NCI-H446 (cell line): ENCODE measurements at regions not wholly inside any gene's neighbourhood (a gene's known extent, or its start where the extent isn't known, plus 50 kb on each side); places are given as distances from the start of the nearest gene placed in this dataset.
"Not testable (repeated sequence)": the region's sequence is repeated elsewhere in the genome, so short reads cannot be mapped to it uniquely, and the experiment has no call there.

Source experiments
- DNase-seq, 2 experiments: peaks; one replicate each; lab custom pipeline; 2025; lab: John Stamatoyannopoulos, UW

GRCh38 chr15:69760890-69761568 lies 308.4 kb downstream of the RPLP1 start:
- DNase-seq = no peak

DNA sequence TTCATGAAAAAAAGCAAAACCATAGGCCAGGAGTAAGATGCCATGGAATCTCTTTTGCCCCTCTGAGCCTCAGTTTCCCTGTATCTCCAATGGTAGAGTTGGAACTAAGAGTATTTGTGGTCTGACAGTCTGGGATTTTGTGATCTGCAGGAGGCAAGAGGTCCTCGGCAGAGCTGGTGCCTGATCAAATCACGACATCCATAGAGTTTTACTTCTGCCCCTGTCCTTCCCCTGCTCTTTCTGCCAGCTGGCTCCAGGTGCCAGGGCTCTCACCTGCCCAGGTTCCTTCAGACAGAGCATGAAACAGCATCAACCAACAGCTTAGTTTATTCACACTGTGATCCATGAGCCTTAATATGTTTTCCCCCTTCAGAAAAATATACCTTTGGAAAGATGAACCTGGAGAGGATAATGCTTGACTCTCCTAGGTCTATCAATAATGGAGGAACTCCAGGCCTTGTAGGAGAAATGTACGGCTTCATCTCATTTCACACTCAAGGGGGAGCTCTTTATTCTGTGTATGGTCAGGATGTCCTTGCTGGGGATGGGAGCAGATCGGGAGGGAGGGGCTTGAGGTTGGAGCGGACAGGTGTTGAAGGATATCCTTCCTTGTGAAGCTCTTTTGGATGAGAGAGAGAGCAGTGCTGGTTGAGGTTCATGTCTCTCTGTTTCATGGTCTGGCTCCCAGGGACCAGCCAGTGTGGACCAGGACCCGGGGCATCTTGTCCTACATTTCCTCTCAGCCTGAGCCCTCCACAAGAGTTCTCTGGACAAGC lies 309.9 kb downstream of the RPLP1 start:
- DNase-seq = no peak

GRCh38 chr15:69763831-69764230 lies 311.2 kb downstream of the RPLP1 start:
- no peak for DNase-seq

- DNase-seq = no peak
Observed at GRCh38 chr15:69766156-69766555, 313.5 kb downstream of the RPLP1 start.

DNA sequence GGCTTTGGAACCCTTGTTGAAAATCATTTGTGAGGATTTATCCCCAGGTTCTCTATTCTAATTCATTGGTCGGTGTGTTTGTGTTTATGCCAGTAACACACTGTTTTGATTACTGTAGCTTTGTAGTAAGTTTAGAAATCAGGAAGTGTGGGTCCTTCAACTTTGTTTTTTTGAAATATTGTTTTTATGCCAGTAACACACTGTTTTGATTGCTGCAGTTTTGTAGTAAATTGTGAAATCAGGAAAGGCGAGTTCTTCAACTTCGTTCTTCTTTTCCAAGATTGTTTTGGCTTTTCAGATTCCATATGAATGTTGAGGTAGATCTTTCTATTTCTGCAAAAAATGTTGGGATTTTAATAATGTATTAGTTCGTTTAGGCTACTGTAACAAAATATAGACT lies 314.6 kb downstream of the RPLP1 start:
- no peak for DNase-seq

- DNase-seq = not testable (repeated sequence)
Observed at GRCh38 chr15:69769336-69769735, 316.7 kb downstream of the RPLP1 start.

- DNase-seq = not testable (repeated sequence)
Observed at GRCh38 chr15:69774258-69774657, 321.6 kb downstream of the RPLP1 start.

DNA sequence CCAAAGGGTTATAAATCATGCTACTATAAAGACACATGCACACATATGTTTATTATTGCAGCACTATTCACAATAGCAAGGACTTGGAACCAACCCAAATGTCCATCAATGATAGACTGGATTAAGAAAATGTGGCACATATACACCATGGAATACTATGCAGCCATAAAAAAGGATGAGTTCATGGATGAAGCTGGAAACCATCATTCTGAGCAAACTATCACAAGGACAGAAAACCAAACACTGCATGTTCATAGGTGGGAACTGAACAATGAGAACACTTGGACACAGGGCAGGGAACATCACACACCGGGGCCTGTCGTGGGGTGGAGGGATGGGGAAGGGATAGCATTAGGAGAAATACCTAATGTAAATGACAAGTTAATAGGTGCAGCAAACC lies 322.1 kb downstream of the RPLP1 start:
- not testable (repeated sequence) for DNase-seq

DNA sequence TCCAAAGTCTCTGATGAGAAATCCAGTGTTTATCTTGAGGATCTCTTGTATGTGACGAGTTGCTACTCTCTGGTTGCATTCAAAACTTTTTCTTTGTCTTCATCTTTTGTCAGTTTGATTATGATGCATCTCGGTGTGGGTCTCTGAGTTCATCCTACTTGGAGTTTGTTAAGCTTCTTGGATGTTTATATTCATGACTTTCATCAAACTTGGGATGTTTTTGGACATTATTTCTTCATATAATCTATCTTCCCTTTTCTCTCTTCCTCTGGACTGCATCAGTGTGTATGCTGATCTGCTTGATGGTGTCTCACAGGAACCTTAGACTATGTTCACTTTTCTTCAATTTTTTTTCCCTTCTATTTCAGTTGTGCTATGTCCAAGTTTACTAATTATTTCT lies 320.4 kb downstream of the TLE3 start:
- no peak for DNase-seq

GRCh38 chr15:69780374-69780773 lies 317.3 kb downstream of the TLE3 start:
- DNase-seq = no peak

DNA sequence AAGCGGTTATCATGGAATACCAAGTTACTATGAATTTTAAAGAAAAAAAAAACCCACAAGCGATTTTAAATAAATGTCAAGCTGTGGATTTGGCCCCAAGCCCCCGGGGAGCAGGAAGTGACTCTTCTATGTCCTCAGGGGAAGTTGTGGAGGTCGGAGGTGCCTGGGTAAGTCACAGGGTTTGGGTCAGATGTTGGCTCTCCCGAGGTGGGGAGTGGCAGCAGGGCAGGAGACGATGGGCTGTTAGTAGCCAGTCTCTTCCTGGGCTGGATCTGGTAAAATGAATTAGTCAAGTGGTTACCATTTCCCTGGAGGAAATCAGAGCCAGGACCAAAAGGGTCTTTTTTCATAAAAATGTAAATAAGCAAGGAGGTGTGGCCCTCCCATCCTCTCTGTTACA lies 316.7 kb downstream of the TLE3 start:
- DNase-seq = no peak

GRCh38 chr15:69781411-69782125 lies 316.1 kb downstream of the TLE3 start:
- no peak for DNase-seq

DNA sequence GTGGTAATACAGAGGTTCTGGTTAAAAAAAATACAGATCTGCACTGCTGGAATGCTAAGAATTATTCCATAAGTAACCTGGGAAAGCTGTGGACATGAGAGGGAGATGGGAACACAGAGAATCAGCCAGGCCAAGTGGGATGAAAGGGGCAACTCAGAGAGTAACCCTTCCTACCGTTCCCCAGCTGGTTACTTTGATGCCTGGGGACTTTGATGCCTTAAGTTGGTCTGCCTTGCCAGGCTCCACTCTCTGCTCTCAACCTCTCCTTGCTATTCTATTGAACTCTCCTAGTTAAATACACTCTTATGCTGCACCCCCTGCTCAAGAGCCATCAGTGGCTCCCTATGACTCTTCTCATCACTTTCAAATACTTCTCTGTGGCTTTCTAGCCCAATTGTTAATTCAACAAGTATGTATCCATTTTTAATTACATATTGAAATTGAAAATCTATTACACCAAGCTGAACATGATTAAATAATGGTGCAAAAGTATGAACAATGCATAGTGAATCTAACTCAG lies 315.5 kb downstream of the TLE3 start:
- DNase-seq = no peak

DNA sequence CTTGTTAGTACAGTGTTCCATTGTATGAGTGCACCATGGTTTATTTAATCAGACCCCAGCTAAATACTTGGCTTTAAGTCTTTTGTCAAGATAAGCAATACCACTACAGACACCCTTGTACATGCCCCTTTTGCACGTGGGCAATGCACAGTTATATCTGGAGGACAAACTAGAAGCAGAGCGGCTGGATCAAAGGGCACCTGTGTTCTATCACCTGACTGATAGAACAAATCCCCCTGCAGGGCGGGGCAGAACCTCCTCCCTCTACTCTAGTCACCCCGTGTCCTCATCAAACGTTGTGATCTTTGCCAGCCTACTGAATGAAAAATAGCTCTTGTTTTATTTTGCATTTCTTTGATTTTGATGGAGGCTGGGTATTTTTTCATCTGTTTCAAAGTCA lies 314.9 kb downstream of the TLE3 start:
- DNase-seq = no peak

DNA sequence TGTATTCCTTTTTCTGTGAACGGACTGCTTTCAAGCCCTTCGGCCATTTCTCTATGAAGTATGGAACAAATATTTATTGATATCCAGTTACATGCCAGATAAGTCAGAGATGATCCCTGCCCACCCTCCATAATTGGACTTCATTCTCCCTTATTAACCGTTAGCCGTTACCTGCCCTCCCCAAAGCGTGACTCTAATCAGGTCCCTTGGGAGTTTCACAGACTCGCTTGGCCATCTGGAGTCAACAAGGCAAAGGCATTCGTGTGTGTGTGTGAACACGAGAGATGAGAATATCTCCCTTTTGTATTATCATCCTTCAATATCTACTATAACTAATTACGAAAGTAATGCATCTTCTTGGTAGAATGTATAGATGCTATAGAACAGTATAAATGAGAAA lies 314.5 kb downstream of the TLE3 start:
- DNase-seq = no peak

GRCh38 chr15:69784798-69785566 lies 312.7 kb downstream of the TLE3 start:
- DNase-seq = no peak

DNA sequence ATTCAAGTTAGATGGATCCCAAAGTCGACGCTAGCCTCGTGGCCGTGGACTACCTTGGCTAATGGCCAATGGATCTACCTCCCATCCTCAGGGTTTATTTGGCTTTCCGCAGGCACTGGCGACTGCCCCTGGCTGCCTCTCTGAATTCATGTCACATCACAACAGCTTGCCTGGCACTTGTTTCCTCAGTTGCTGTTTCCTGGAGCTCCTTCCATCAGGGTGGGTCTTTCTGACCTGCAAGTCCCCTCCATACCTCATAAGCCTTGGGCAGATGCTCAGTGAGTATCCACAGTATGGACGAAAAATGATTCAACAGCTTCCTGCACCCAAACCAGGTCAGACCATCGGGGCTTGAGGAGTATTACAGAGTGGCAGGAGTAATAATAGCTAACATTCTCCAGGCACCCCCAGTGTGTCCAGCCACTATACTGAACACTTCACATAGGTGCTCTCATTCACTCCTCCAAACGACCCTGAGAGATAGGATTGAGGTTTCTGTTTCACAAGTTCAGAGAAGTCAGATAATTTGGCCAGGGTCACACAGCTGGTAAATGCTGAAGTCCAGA lies 311.5 kb downstream of the TLE3 start:
- DNase-seq = no peak

DNA sequence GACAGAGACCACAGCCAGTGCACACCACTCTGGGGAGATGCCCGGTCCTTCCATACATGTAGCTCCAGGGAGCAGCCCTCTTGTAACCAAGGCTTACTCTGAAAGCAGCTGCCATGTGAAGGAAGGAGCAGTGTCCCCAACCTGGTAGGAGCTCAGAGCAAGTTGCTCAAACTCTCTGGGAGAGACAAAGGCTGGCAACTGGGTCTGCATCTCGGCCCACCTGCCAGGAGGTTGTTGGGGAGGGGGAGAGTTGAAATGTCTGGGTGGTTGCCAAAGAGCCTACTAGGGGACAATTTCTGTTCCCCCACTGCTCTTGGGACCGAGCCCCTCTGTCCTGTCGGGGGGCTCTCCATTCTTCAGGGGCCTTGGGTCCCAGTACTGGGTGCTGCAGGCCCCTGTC lies 309.9 kb downstream of the TLE3 start:
- DNase-seq = no peak

DNA sequence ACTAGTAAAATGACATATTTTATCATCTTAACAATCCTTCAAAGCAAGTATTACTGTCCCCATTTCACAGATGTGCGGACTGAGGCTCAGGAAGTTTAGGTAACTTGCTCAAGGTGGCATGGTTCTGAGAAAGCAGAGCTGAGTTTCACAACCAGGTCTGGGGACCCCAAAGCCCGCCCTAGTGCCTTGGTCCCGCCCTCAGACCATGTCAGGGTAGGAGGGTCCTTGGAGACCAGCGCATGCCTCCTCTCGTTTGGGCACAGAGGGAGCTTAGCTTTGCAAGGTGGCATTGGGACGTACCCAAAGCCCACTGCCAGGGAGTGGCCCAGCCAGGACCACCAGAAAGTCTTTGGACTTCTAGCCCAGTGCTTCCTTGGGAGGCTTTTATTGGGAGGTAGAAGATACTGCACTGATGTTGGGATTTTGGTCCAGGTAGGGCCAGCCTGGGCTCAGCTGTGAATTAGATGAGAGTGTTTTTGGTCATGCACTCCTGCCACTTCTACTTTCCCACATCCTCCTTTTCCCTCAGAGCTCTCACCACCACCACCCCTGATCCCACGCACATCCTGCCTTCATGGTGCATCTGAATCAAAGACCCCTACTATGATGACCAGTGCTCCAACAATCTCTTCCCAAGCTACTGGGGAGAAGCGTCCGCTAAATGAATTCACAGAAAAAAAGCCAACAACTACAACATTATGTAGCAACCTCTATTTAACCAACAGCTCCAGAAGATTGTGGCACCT lies 307.9 kb downstream of the TLE3 start:
- no peak for DNase-seq

DNA sequence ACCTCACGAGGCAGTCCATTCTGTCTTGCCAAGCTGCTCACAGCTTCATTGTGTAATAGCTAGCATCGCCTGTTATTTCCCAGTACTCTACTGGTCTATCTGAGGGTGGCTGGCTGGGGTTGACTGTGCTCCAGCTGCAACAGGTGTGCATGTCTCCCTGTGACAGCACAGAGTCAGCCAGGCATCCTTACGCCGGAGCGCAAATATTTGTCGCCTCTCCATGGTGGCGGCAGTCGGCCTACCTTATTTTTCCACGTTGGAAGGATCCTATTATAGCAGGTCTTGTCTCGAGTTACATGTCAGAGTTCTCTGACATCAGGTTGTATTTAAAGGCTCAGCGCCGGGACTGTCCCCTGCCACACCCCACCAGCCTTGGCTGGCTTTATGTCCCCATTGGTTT lies 307.1 kb downstream of the TLE3 start:
- no peak for DNase-seq

DNA sequence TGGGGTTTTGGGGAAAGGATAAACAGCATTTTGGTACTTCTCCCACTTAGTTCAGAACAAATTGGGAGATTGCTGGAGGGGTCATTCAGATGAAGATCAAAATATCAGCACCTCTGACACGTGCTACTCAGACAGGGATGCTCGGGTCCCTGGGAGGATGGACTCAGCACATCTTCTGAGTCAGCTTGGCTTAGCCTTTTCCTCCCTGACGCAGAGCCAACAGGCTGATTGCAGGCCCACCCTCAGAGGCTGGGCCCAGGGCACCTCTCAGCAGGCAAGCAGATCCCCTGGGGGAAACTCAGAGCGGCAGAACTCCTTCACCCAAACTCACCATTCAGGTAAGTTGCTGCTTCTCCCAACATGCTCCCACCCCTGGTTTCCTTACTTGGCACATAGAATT lies 304.9 kb downstream of the TLE3 start:
- DNase-seq = no peak
